ENCODE measurements at regions not wholly inside any gene's neighbourhood (a gene's known extent, or its start where the extent isn't known, plus 50 kb on each side); places are given as distances from the start of the nearest gene placed in this dataset.

DNA sequence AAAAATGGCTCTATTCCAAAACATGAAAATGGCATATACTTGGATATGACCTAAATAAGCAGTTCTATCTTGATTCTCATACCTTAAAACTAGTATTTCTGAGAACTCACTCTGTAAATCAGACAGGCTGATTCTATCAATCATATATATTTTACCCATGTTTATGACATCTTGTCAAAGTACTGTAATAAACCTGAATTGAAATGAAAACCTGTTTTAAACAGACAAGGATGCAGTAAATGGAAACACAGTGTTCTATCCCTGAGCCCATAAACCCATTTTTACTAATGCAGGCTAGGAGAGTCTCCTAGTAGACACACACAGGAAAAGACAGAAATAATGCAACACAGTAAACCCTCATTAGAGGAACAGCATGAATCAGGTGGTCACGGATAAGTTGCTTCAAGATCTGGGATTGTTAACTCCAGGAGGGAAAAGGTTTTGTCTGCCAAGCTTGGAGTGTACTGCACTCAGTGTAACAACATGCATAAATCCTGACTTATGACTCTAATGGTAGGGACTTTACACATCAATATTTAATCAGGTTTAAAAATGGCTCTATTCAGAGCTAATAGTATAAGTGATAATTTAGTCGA is 93.6 kb upstream of the CPNE8 start:
- no peak overlapping the region for H3K27ac ChIP-seq (ENCODE audit: low read depth, low read length)
- ChIA-PET POLR2A (no interaction called here), CTCF (no interaction called here)
- no peak for DNase-seq (ENCODE audit: low read depth, low spot score)
- no peaks in the 10 kb centered on the region; the same call in 1 of the 2 replicates for H3K9me3 ChIP-seq (ENCODE audit: control insufficient read depth, insufficient read depth, low read length)
- TF ChIP-seq, protein P1, sequence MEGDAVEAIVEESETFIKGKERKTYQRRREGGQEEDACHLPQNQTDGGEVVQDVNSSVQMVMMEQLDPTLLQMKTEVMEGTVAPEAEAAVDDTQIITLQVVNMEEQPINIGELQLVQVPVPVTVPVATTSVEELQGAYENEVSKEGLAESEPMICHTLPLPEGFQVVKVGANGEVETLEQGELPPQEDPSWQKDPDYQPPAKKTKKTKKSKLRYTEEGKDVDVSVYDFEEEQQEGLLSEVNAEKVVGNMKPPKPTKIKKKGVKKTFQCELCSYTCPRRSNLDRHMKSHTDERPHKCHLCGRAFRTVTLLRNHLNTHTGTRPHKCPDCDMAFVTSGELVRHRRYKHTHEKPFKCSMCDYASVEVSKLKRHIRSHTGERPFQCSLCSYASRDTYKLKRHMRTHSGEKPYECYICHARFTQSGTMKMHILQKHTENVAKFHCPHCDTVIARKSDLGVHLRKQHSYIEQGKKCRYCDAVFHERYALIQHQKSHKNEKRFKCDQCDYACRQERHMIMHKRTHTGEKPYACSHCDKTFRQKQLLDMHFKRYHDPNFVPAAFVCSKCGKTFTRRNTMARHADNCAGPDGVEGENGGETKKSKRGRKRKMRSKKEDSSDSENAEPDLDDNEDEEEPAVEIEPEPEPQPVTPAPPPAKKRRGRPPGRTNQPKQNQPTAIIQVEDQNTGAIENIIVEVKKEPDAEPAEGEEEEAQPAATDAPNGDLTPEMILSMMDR (IDR thresholded peaks at IDR 0.05; ENCODE audit: low read depth, low read length), result no peak
- no peaks in the 10 kb centered on the region for H3K27me3 ChIP-seq (ENCODE audit: control insufficient read depth, insufficient read depth, low read length)
- H3K4me3 ChIP-seq (ENCODE audit: low read depth, low read length), result no peak overlapping the region

DNA sequence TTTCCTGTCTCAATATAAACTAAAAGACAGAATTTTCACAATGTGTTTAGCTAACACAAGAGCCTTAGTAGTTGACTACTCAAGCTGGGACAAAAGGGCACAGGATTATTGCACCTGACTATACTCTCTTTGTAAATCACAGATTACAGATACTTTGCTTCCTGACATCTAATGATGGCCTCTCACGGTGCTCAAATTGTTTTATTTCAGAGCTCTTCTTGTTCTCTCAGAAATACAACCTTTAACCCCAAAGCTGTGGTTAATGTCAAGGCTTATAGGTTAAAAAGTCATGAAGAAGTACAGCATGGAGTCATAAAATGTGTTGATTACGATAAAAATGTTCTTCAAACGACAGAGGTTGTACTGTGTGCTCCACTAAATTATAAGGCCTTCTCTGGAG is 89.9 kb upstream of the CPNE8 start:
- Histone ChIP-seq H3K4me3 (ENCODE audit: low read depth, low read length) (no peak overlapping the region), H3K9me3 (ENCODE audit: control insufficient read depth, insufficient read depth, low read length) (peaks cover 4% of the 10 kb centered on the region), H3K27ac (ENCODE audit: low read depth, low read length) (no peak overlapping the region), H3K27me3 (ENCODE audit: control insufficient read depth, insufficient read depth, low read length) (no peaks in the 10 kb centered on the region)
- ChIA-PET CTCF (no interaction called here), POLR2A (no interaction called here)
- TF ChIP-seq, protein P1 (IDR thresholded peaks at IDR 0.05; ENCODE audit: low read depth, low read length), result no peak
- DNase-seq (ENCODE audit: low read depth, low spot score), result no peak

DNA sequence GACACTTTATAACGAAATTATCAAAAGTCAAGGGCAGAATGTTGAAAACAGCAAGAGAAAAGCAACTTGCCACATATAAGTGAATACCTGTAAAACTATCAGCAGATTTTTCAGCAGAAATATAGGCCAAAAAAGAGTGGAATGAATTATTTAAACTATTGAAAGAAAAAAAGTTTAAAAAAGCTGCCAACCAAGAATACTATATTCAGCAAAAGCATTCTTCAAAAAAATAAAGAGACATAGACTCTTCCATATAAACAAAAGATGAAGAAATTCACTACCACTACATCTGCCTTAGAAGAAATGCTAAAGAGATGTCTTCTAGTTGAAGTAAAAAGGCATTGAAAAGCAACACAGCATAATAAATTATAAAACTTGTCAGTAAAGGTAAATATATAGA is 80.6 kb upstream of the CPNE8 start:
- Histone ChIP-seq H3K9me3 (ENCODE audit: control insufficient read depth, insufficient read depth, low read length) (peaks cover 13% of the 10 kb centered on the region), H3K27ac (ENCODE audit: low read depth, low read length) (no peak overlapping the region), H3K4me3 (ENCODE audit: low read depth, low read length) (no peak overlapping the region), H3K27me3 (ENCODE audit: control insufficient read depth, insufficient read depth, low read length) (no peaks in the 10 kb centered on the region)
- DNase-seq (ENCODE audit: low read depth, low spot score), result no peak
- CTCF ChIA-PET, result no interaction called here
- POLR2A ChIA-PET, result no interaction called here
- TF ChIP-seq, protein P1 (IDR thresholded peaks at IDR 0.05; ENCODE audit: low read depth, low read length), result no peak

DNA sequence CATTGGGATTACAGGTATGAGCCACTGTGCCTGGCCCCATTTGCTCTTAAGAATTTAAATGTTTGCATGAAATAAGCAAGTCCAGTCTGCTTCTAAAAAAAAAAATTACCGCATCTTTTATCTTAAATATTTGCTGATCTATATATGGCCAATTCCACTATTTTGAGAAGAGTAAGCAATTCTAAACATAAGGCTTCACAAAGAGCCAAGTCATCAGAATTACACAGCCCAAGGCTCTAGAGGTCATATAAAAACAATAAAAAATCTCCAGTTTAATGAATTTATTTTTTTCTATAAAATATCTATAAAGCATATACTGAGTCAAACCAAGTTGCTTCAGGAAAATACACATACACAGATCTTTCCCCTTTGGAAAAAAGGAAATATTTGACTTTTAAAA is 79.0 kb upstream of the CPNE8 start:
- ChIA-PET POLR2A (no interaction called here), CTCF (no interaction called here)
- H3K9me3 ChIP-seq (ENCODE audit: control insufficient read depth, insufficient read depth, low read length), result peaks cover 16% of the 10 kb centered on the region
- no peak overlapping the region for H3K27ac ChIP-seq (ENCODE audit: low read depth, low read length)
- no peak for DNase-seq (ENCODE audit: low read depth, low spot score)
- H3K27me3 ChIP-seq (ENCODE audit: control insufficient read depth, insufficient read depth, low read length), result no peaks in the 10 kb centered on the region
- no peak overlapping the region for H3K4me3 ChIP-seq (ENCODE audit: low read depth, low read length)
- TF ChIP-seq, protein P1 (IDR thresholded peaks at IDR 0.05; ENCODE audit: low read depth, low read length), result no peak

DNA sequence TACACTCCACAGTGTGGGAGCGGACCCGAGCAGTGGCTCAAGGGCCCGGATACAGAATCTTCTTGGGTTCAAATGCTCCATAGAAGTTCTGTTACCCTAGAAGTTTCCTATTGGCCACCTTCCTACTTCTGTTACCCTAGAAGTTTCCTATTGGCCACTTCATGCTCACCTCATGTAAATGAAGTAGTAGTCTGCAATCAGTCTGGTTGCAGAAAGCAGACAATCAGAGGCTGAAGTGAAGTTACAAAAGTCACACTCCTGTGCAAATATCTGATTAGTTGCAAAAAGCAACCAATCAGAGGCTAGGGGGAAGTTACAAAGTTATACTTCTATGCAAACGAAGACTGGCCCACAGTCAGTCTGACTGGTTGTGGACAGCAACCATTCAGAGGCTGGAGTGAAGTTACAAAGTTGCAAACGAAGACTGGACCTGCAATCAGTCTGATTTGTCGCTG is 77.8 kb upstream of the CPNE8 start:
- CTCF ChIA-PET, result no interaction called here
- no peak for DNase-seq (ENCODE audit: low read depth, low spot score)
- TF ChIP-seq, protein P1 (IDR thresholded peaks at IDR 0.05; ENCODE audit: low read depth, low read length), result no peak
- POLR2A ChIA-PET, result no interaction called here
- peaks cover 18% of the 10 kb centered on the region for H3K9me3 ChIP-seq (ENCODE audit: control insufficient read depth, insufficient read depth, low read length)
- H3K4me3 ChIP-seq (ENCODE audit: low read depth, low read length), result no peak overlapping the region
- H3K27ac ChIP-seq (ENCODE audit: low read depth, low read length), result no peak overlapping the region
- no peaks in the 10 kb centered on the region for H3K27me3 ChIP-seq (ENCODE audit: control insufficient read depth, insufficient read depth, low read length)

All from AG04450 (cell line).